ENCODE measurements at regions not wholly inside any gene's neighbourhood (a gene's known extent, or its start where the extent isn't known, plus 50 kb on each side); places are given as distances from the start of the nearest gene placed in this dataset.

DNA sequence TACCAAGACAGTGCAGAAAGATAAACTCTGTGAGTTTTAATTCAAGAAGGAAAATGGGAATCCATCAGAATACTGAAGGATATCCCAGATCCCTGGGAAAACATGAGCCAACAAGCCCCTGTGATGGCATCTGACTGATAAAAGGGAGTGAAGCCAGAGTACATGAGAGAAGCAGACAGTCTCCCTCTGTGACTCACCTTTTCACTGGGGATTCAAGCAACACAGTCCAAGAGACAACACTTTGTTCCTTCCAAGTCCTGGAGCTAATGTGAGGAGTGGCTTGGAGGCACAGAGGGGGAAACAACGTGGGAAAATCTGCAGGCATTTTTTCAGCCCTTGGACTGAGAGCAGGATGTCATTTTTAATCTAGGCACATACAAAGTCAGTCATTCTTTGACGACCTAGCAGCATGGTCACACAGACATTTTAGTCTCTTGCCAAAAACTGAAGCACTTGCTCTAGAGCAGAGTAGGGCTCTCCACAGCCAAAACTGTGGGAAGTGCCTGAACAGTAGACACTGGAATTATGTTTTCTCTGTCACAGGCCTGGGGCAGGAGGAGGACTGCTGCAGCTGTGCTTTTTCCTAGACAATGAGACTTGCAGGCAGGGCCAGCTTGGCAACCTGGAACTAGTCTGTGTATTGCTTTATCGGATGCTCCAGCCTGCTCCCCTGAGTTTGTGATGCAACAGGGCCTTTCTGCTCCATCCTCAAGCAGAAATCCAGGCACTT, 465.0 kb upstream of the GJE1 start:
- H3K4me3 ChIP-seq, result no peak overlapping the region
- BruUV-seq (replicated peaks), result no TSS peak
- H3K4me2 ChIP-seq (ENCODE audit: insufficient read depth, low read length), result no peak overlapping the region
- DNase-seq (ENCODE audit: extremely low read depth in 1 of 4, low spot score in 3 of 4) (no peak), FAIRE-seq (no peak), ATAC-seq (no peak)
- ChIA-PET CTCF (ENCODE audit: low intra/inter-chr PET ratio) (no interaction called here), POLR2A (no interaction called here)
- in situ Hi-C loops (cut with MboI) (no loop called here), intact Hi-C loops (cut with micrococcal nuclease) (no loop called here)
- peaks cover 2% of the 10 kb centered on the region for H3K9me3 ChIP-seq (replicated peaks; ENCODE audit: control insufficient read depth, insufficient read depth, low read depth, low read length)
- H3K9ac ChIP-seq (ENCODE audit: insufficient read depth in 1 of 2, low read depth in 2 of 2, low read length in 2 of 2), result no peak overlapping the region
- TF ChIP-seq, protein P1, sequence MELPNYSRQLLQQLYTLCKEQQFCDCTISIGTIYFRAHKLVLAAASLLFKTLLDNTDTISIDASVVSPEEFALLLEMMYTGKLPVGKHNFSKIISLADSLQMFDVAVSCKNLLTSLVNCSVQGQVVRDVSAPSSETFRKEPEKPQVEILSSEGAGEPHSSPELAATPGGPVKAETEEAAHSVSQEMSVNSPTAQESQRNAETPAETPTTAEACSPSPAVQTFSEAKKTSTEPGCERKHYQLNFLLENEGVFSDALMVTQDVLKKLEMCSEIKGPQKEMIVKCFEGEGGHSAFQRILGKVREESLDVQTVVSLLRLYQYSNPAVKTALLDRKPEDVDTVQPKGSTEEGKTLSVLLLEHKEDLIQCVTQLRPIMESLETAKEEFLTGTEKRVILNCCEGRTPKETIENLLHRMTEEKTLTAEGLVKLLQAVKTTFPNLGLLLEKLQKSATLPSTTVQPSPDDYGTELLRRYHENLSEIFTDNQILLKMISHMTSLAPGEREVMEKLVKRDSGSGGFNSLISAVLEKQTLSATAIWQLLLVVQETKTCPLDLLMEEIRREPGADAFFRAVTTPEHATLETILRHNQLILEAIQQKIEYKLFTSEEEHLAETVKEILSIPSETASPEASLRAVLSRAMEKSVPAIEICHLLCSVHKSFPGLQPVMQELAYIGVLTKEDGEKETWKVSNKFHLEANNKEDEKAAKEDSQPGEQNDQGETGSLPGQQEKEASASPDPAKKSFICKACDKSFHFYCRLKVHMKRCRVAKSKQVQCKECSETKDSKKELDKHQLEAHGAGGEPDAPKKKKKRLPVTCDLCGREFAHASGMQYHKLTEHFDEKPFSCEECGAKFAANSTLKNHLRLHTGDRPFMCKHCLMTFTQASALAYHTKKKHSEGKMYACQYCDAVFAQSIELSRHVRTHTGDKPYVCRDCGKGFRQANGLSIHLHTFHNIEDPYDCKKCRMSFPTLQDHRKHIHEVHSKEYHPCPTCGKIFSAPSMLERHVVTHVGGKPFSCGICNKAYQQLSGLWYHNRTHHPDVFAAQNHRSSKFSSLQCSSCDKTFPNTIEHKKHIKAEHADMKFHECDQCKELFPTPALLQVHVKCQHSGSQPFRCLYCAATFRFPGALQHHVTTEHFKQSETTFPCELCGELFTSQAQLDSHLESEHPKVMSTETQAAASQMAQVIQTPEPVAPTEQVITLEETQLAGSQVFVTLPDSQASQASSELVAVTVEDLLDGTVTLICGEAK (IDR thresholded peaks at IDR 0.05), result no peak
- TF ChIP-seq, protein P1 (CRISPR knock-in tag; IDR thresholded peaks at IDR 0.05), result no peak
- TF ChIP-seq HMBOX1 (IDR thresholded peaks at IDR 0.05), result no peak
- no peak for TF ChIP-seq ZNF695 (CRISPR knock-in tag; IDR thresholded peaks at IDR 0.05)
- no peak for TF ChIP-seq POLR2B (IDR thresholded peaks at IDR 0.05; ENCODE audit: low read depth, partially characterized antibody)
- no peak for TF ChIP-seq RBM34 (IDR thresholded peaks at IDR 0.05; ENCODE audit: borderline replicate concordance, insufficient read depth, low read length)
- no peak for TF ChIP-seq RFX5 (IDR thresholded peaks at IDR 0.05; ENCODE audit: low read depth, low read length)
- no peak for TF ChIP-seq CLOCK (CRISPR knock-in tag; IDR thresholded peaks at IDR 0.05; ENCODE audit: borderline replicate concordance)
- no peak for TF ChIP-seq ZKSCAN3 (CRISPR knock-in tag; IDR thresholded peaks at IDR 0.05)
- TF ChIP-seq NCOA6 (IDR thresholded peaks at IDR 0.05), result no peak
- no peaks in the 10 kb centered on the region for H4K20me1 ChIP-seq (replicated peaks; ENCODE audit: control insufficient read depth, insufficient read depth, low read length)
- H2AFZ ChIP-seq (ENCODE audit: low read depth, low read length), result no peak overlapping the region
- no peak overlapping the region for H3K27ac ChIP-seq (ENCODE audit: extremely low read depth, low read depth, low read length)
- no peaks in the 10 kb centered on the region for H3K9me1 ChIP-seq (ENCODE audit: control insufficient read depth, insufficient read depth, low read length)
- no peaks in the 10 kb centered on the region for H3K4me1 ChIP-seq (replicated peaks in 1 of 2; ENCODE audit: control insufficient read depth in 2 of 2, insufficient read depth in 2 of 2, low read length in 2 of 2)
- WGBS (ENCODE audit: insufficient coverage, low coverage, missing lambda C conversion rate), result 0% methylated on average over 3 of the region's 3 CpGs
- H3K27me3 ChIP-seq (ENCODE audit: control insufficient read depth in 2 of 2, insufficient read depth in 2 of 2, low read length in 2 of 2), result no peaks in the 10 kb centered on the region
- H3K79me2 ChIP-seq (ENCODE audit: control insufficient read depth, insufficient read depth, low read length), result no peaks in the 10 kb centered on the region
- no peaks in the 10 kb centered on the region for H3K36me3 ChIP-seq (ENCODE audit: control insufficient read depth, insufficient read depth, low read length)

Data from K562 (cell line).